Hematopoietic multipotent progenitor cell treated with erythropoietin and hydrocortisone succinate and interleukin-3 and kit ligand, for 17 days (in vitro differentiated cells): ENCODE measurements at regions not wholly inside any gene's neighbourhood (a gene's known extent, or its start where the extent isn't known, plus 50 kb on each side); places are given as distances from the start of the nearest gene placed in this dataset.

Experiments used
- DNase-seq: peaks from one replicate; pipeline ENCODE4 v3.0.0-alpha.2; 2015; ENCODE audit warnings: low spot score

GRCh38 chr5:115402822-115403577 lies 106.5 kb upstream of the CCDC112 start:
- no peak for DNase-seq

- no peak for DNase-seq
Observed at GRCh38 chr5:115402092-115402491, 105.6 kb upstream of the CCDC112 start.

DNA sequence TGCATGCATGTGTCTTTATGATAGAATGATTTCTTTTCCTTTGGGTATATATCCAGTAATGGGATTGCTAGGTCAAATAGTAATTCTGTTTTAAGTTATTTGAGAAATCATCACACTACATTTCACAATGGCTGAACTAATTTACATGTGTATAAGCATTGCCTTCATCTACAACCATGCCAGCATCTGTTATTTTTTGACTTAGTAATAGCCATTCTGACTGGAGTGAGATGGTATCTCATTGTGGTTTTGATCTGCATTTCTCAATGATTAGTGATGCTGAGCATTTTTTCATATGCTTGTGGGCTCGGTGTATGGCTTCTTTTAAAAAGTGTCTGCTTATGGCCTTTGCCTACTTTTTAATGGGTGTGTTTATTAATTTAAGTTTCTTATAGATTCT lies 102.3 kb upstream of the CCDC112 start:
- no peak for DNase-seq

DNA sequence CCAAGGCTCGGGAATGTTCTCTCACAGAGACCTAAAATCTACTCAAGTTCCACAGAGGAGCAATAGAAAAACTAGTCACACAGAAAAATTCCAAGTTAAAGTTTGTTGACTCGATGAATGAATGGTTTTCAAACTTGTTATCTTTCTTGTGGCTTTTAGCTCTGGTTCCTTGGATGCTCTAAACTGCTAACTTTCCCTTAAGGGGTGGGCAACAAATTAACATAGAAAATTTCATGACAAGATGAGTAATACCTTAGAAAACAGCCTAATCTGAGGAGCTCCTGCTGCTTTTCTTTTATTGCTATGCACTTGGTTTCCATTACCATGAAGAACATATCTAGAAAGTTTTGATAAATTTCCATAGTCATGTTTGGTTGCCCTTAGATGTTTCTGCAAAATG lies 100.2 kb upstream of the CCDC112 start:
- DNase-seq, result no peak

DNA sequence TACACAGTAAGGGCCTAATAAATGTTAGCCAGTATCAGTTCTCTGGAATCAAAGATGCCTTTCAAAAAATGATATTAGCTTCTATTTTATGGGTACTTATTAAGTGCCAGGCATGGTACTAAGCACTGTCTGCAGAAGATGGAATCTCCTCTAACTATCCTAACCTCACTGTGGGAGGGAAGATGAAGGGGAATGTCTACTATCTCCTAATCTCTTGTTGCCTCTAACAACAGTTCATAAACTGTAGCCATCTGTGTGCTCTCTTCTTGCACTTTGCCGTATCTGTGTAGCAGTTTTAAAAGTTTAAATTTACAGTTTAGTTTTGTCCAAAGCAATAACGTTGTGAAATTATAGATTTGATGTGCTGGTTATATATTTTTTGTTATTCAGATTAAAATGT lies 99.6 kb upstream of the CCDC112 start:
- no peak for DNase-seq

DNA sequence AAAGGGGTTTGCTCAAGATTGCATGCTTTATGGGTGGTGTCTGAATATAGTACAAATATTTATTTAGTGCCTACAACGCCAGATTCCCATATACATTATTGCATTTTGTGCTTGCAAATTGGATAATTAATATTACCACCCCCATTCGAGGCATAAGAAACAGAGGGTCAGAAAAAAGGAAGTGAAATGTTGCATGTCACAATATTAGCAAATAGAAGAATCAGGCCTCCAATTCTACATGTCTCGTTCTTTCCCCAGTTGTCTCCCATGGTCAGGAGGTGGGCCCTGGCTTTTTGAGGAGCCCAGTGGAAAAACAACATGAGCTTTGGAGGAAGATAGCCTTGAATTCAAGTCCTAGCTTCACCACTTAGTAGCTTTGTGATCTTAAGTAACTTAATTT lies 98.1 kb upstream of the CCDC112 start:
- DNase-seq, result no peak

DNA sequence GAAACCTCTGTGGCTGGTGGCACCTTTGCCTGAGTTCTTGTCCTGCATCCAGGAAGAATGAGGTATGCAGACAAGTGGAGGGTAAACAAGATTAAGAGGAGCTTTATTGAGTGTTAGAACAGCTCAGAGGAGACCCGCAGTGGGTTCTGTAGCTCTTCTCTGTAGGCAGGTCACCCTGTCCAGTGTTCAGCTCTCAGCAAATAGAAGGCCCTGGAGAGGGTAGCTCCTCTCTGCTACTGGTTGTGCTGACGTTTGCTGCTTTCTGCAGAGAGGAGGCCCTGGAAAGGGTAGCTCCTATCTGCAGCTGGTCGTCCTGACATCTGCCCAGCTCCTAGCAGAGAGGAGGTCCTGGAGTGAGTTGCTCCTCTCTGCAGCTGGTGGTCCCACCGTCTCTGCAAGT lies 96.8 kb upstream of the CCDC112 start:
- no peak for DNase-seq

GRCh38 chr5:115392611-115393010 lies 96.2 kb upstream of the CCDC112 start:
- DNase-seq, result no peak

DNA sequence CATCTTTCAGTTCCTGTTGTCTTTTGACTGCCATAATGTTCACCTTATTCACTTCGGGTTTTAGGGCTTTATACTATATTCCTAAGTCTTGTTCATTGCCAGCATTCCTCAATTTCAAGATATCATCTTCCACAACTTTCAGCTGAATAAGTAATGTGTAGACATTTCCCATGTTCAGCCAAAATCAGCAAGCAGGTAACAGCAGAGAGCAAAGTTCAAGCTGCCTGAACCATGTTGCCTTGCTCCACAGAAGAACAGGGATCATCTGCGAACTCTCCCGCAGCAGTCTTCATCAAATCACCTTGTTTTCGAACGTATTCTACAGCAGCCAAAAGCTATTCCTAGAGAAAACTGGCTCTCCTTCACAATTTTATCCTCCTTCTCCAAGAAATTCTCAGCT lies 95.3 kb upstream of the CCDC112 start:
- no peak for DNase-seq

DNA sequence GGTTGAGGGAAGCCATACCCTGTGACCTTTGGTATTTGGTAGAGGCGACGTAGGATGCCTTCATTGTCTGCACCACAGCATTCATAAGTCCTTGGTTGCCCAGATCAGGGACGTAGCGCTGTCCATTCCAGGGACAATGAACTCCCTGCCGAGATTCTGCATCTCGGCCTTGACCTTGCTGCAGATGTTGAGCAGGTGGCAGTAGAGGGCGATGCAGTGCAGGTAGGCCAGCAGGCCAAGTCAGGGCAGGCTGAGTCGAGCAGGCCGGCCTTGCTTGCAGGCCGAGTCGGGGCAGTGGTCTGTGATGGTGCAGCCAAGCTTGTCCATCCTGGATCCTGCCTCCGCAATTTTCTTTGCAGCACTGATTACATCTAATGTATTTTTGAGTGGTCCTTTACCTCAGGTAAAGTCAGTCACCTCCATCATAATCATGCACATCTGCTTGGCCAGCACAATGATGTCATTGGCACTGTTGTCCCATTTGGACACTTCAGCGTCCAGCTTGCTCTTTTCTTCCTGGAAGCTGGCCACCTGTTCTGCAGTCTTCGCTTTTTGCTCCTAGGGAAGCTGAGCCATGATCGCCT lies 93.4 kb upstream of the CCDC112 start:
- DNase-seq, result no peak

DNA sequence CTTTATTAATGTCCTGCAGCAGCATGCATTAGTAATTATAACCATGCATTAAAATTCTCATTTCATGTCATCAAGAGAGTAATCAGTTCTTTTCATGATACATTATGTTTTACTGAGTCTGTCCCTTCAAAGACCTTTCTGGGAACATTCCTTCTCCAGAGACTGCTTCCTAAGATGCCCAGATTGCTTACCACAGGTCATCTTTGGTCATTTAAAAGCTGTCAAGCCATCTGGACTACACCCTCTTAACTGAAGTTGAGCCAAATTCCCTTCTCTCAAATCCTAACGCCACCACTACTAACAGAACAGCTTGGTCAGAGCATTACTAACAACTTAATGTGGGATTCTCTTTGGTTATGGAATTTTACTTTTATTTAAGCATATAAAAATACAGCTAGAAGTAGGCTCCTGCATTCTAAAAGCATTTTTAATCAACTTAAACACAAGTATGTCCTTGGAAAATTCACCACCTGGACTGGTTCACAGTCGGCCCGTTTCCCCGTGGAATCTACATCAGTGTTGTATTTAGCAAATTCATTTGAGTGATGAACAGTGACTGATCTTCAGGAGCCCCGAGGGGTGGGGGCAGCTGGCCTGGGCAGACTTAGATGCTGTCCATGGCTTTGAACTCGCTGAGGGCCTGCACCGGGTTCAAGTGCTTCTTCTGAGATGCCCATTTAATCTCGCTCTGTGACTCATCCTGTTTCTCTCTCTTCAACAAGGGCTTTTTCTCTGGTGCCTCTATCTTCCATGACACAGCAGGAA lies 92.8 kb upstream of the CCDC112 start:
- DNase-seq, result no peak

- DNase-seq, result no peak
Observed at GRCh38 chr5:115388240-115388639, 91.8 kb upstream of the CCDC112 start.

DNA sequence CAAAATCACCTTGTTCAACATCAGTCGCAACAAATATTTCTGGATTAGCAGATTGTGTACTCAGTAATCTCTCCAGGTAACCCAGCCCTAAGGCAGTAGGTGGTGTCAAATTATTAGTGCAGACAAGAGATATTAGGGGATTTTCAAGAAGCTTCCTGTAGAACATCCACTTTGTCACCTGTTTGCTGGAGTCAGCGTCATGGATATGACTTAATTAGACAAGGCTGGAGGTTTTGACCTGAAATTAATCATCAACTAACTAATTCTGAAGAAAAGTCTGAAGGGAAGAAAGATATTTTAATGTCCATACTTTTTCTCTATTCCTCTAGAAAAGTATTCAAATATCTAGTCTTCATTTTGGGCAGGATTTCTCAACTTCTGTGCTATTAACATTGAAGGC lies 91.4 kb upstream of the CCDC112 start:
- no peak for DNase-seq

DNA sequence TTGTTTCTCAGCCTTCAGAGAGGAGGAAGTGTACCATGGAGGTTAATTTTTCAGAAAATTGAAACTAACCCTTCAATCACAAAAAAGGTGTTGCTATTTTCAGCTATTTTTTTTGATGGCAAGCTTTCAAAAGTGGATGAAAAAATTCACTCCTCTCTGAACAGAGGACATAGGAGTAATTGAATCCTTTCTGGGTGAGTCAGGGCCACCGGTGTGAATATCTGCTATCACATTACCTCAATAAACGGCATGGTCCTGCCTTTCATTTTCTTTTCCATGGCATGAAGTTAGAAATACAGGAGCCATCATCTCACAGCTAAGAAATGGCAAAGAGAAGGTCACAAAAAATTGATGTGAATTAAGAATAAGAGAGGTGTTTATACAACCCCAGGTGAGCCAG lies 90.2 kb upstream of the CCDC112 start:
- no peak for DNase-seq

DNA sequence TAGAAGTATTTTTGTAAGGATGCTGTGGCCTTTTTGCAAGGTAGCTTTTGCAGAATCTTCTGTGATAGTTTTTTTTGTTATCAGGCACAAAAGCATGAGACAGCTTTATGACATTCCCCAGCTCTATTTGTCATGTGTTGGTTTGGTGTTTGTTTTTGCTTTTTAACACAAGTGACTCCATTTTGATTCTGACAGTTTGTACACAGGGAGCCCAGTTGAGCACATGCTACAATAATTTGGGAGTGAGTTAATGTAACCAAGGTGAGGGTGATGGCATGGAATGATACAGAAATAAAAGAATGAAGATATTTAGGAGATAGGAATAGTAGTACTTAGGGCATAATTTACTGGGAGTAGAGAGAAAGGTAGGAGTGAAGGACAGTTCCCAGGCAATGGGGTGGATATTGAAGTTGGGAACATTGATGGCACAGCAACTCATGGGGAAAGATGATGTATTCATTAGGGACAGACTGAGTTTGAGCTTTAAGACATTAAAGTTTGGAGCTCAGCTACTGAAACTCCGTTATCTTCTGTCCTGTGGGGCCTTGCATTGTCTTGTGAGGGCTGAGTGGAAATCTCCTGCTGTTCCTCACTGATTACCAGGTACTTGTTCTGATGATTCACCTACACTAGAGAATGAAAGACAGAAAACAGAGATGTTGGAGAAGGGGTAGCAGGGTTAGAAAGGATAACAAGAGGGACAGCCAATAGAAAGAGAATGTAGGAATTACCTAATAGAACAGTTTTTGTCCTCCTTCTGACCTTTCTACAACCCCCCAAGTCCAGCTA lies 88.3 kb upstream of the CCDC112 start:
- DNase-seq, result no peak

DNA sequence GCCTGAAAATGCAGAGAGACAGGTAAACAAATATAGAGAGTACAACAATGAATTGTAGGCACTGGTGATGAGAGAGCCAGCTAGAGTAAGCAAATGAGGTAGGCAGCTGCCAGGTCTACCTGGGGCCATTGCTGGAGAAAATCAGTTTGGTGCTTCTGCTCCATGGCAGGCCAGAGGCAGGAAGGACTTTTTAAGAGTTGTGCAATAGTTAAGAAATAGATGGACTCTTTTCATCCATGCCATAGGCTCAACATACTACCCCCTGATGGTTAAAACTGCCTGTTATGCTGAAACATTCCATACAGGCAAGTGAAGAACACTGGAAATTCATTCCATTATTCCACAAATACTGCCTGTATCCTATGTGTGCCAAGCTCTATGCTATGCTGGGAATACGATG lies 86.5 kb upstream of the CCDC112 start:
- no peak for DNase-seq

DNA sequence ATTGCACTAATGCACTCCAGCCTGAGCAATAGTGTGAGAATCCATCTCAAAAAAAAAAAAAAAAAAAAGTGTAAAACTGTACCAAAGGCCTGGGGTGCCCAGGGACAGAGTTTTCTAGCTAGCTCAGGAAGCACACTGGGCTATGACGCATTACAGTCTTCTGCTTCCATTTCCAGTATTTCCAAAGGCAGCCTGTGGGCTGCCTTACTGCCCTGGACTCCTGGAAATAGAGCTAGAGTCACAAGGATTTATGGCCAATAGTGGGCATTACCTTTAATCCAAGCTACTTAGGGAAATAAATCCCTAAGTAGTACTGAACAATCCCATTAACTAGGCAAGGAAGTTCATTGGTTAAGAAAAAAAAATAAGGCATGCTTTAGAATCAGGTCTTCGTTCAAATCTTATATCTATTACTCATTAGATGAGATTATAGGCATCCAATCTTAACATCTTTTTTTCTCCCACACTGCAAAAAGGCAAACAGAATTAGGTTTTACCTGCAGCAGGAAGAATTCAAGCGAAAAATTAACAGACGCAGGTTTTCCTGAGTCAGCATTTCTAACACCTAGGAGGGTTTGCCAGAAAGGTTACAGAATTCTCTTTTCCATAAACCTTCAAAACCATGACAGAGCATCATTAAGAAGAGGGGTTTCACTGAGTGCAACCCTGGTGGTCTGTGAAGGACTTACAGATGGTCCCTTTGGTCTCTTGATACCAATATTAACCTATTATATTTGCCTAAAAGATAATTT lies 85.6 kb upstream of the CCDC112 start:
- DNase-seq, result no peak

DNA sequence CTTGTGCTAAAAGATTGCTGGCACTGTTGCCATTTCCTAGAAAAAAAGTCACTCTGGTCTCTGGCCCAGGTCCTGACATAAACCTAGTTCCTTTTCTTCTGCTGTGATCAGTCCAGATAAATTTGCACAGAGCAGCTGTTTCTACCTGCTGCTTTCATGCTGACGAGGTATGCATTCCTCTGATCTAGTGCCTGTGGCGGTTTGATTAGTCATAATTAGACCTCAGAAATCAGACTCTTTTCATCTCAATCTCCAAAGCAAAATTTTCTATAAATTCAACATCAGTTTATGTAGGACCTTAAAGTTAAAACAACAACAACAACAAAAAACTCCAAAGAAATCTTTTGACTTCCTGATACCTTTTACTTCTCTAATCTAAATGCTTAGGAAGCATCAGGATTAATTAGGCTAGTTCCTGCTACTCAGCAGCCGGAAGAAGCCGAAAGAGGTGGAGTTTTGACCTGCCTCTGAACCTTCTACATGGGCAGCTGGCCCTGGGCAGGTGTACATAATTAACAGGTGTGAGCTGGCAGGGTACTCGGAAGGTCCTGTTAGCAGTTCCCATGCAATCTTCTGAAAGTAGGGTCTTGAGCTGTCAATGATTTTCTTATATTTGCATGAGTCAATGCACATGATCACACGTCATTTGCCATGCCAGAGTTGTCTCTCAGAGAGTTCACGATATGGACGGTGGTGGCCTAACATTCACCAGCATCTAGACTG lies 83.3 kb upstream of the CCDC112 start:
- DNase-seq, result no peak

- DNase-seq, result no peak
Observed at GRCh38 chr5:115378754-115379153, 82.3 kb upstream of the CCDC112 start.

DNA sequence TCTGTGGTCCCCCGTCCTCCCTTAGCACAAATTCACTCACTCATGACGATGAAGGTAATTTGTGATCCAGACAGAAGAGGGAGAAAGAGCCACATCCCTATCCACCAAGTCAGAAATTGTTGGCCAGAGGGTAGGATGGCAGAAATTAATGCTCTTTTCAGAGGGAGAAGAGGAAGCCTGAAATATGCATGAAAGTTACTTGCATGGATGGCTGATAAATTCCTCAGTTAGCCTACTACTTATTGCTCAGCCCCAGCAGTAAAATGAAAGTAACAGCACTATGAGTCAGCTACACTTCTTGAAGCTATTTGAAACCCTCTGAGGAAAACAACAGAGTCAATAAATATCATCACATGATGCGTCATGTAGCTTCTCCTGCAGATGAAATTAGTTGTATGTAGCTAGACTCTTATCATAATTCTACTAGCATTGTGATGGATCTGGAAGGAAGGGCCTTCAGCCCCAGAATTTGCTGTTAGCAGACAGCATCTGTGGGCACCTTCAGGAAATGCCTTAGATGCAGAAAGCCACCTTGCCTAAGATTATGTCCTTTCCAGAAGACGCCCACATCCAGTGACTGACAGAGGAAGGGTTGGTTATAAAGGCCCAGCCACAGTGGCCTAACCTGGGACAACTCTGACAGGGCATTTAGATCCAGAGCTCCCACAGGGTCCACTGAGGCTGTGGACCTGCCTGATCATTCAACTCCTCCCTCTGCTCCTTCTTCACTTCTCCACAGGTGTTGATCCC lies 81.2 kb upstream of the CCDC112 start:
- DNase-seq, result no peak
